ENCODE measurements at regions not wholly inside any gene's neighbourhood (a gene's known extent, or its start where the extent isn't known, plus 50 kb on each side); places are given as distances from the start of the nearest gene placed in this dataset.

DNA sequence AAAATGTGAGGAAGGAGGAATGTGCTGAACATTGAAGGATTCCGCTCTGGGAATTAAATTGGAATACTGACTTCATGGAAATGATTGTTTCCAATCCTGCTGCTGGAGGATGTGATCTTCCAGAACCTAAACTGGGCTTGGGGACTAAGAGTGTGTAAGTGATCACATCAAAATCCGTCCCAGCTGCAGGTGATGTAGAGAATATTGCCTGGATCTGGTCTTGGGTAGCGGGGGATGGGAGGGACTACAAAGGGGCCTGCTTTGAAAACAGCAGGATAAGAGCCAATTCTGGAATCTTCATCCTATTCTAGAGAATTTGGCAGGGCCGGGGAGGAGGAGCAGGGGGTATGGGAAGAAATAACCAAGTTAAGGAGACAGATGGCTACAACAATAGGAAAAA lies 552.2 kb upstream of the FZD8 start:
- no peak for DNase-seq

DNA sequence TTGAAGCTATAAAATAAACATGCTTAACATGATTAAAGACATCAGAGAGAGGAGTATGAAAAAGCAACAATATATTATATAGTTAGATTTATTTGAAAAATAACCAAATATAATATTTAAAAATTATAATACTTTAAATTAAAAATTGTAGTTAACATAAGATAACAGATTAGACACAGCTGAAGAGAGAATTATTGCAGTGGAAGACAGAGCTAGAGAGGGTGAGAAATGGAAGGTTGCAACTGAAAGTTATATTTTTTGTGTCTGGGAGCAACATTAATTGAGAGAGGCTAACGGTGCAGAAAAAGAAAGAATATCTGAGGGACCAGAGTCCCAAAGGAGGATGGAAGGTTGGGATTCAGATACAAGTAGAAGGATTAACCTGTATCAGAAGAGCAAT lies 548.9 kb upstream of the FZD8 start:
- no peak for DNase-seq

DNA sequence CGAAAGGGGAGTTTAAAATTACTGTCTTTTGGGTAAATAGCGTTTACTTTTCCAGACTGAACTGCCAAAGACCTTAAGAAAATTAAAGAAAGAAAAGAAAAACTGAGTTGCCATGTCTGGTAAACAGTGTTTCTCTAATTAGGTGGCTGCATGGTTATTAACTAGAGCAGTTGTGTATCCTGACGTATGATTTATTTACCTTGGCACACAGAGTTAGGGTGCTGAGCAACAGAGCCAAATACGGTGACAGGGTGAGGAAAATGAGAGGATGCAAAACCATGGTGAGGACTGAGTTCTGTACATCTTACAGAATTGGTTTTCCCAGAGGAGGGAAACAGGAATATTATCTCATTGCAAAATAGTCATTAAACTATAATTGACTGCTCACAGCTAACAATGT lies 546.4 kb upstream of the FZD8 start:
- no peak for DNase-seq

DNA sequence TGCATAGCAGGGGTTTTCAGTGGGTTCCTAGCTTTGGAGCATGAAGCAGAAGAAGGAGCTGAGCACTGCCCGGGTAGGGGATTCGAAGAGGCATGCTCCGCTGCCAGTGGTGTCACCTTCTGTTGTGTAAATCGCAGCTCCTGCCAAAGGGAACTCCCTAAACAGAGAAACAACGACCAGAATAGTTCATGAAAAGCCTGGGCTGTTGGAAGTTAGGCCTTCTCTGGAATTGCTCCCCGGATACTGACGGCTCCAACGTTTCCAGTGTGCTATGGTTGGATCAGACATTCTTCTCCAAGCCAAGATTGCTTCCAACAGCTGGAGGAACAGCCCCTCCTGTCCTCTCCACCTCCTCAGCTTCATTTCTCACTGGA lies 546.0 kb upstream of the FZD8 start:
- no peak for DNase-seq

DNA sequence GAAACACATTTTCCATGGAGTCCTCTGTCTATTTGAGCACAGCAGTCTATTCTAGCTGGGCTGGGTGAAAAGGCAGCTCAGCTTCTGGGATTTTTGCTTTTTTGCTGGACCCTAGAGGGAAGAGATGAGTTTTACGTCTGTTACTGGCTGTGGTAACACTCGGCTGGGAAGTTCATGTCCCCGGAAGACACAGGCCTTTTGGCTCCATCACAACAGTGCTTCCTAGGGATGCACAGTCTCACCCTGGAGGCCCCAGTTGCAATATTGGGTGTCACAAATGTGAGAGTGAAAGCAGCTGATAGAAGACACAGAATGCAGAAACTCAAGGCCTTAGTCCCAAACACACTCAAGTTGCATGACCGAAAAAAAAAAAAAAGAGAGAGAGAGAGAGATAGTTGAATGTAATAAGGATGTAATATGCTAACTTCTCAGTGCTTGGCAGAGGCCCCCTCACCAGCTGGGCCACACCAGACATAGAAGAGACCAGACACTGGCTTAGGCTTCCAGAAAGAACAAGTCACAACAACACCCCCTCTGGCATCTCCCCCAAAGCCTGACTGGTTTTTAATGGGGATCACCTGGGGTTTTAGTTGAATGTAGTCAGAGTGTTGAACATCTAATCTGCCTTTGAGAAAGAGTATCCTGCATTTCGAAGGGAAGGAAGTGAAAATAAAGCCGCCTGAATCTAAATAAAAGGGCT lies 545.4 kb upstream of the FZD8 start:
- no peak for DNase-seq

DNA sequence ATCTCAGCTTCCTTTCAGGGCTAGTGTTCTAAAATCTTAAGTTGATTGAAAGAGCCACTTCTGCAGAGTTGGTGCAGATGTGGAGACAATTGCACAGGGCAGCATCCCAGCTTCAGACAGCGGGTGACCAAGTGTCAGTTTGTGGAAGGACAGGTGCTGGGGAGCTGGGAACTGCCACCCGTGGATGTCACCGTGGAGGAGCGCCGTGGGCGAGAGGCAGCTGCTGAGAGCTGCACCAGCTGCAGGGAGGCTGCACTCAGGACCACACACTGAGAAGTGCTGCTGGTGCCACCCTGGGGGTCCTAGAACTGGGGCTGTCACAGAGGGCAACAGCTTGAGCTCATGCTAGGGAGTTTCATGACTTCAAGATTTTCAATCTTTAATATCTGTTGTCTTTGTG lies 543.0 kb upstream of the FZD8 start:
- DNase-seq, result no peak

DNA sequence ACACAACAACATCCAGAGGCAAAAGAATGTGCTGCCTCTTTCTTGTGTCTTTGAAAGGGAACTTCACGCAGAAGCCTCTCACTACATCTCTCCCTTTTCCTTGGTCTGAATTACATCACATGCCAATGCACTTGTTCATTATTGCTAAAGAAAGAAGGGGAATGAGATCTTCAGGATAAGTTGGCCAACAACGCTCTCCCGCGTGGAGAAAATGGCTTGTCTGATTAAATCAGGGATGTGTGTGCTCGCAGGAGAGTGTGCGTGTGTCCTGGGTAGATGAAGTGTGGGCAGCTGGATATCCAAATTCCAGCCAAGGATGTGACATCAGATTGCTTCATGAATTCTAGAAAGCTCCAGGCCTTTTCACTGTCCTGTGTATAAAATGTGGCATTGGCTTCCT lies 541.6 kb upstream of the FZD8 start:
- DNase-seq, result no peak

DNA sequence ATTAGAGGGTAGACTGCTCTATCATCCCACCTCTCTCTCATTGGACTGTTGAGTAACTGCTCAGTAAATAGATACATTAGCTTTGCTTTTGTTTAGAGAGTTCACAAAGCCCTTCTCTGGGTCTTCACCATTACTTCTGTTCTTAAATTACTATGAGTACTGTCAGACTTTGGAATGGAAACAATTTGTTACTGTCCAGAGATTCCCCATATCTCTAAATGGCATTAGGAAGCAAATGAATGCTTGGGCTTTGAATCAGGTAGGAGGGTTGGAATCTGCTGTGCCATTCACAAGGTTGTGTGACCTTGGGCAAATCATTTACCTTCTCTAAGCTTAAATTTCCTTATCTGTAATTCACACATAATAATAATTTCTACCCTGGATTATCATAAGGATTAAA lies 541.0 kb upstream of the FZD8 start:
- no peak for DNase-seq

DNA sequence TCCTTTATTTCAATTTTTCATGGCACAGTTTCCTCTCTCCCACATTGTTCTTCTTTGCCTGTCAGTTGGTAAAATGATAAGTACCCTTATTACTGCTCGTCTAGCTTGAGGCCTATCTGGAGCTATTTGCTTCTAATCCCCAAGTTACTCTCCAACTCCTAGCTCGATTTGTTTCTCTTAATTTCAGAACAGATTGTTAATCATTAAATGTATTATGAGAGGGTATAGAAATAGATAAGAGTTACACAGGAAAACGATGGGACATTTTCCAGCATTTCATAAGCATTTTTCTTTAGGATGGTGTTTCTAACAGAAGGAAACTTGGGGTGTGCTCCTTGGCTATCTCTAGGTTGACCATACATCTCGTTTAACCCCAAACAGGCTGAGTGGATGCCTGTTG lies 540.5 kb upstream of the FZD8 start:
- DNase-seq, result no peak

DNA sequence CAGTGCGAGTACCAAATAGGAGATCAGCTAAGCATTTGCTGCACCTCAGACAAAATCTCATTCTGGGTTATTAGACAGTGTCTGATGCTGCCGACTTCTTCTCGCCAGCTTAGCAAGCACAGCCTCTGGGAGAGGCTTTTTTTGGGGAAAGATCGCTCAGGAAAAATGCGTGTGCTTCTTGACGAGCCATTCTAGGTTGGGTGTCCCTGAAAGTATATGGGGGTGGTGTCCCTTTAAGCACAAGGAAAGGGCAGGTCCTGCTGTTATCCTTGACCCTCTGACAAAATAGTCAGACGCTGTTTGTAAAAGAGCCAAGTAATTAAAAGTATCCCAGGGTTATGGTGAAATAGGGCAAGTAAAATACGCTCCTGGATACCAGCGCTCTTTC lies 540.1 kb upstream of the FZD8 start:
- DNase-seq, result no peak

DNA sequence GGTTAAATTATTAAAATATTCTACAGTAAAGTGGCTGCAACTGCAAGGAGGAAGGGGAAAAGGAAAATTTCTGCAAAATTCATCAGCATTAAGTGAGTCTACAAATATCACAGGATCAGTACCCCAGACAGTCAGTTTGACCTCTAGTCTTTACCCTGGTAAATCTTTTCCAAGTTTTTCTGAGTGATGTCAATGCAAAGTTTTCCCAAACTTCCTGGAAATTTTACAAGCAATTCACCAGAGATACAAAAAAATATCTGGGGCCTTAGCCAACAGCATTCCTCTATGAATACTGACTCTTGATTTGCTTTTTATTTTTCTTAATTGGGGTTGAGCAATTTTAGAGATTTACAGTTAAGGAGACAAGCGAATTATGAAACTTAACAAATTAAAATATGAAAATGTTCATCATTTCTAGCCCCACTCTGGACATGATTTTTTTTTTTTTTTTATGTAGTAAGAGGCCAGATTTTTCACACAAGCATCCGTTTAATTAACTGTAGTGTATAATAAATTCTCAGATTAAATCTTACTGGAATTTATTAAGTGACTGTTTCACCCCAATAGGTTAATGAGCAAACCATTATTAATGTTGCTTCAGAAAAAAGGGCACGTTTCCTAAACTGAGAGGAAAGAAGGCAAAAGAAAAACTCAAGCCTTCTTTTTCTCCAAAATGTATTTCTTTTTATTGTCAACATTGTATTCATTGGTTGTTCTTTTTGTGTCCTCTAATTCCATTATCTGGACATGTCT lies 539.5 kb upstream of the FZD8 start:
- DNase-seq, result no peak

DNA sequence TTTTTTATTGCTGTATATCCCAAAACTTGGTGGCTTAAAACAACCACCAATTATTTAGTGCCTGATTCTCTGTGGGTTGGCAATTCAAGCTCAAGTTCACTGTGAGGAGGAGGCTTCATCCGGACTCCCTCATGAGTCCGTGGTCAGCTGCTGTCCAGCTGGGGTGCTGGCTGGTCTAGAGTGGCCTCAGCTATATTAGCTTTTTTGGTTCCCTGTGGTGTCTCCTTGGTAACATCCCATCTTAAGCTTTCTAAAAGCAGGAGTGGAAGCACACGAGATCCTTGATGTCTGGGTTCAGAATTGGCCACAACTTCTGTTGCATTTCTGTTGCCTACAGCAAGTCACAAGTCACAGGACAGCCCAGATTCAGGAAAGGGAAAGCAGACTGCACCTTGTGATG lies 536.5 kb upstream of the FZD8 start:
- DNase-seq, result no peak

DNA sequence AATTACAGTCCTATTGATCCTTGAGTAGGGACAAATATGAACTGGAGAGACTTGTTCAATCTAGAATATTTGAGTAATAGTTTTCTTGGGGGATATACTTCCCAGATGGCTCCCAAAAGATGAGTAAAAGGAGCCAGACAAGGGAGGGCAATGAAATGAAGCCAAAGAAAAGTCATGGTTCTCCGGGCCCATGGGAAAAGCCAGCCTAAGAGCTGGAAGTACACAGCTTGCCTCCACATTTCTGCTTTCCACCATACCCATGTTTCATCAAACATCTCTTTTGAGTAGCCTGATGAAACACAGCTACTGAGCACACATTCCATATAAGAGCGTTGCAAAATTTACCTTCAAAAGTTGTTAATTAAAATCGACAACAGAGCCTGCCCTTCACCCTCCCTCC lies 535.0 kb upstream of the FZD8 start:
- DNase-seq, result no peak

DNA sequence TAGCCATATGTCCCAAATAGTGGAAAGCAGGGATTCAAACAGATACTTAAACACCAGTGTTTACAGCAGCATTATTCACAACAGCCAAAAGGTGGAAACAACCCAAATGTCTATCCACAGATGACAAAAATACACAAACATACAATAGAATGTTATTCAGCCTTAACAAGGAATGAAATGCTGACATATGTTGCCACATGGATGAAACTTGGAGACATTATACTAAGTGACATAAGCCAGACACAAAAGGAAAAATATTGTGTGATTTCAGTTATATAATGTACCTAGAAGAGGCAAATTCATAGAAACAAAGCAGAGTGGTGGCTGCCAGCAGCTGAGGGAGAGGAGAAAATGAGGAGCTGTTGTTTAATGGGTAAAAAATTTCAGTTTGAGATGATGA lies 533.9 kb upstream of the FZD8 start:
- no peak for DNase-seq

DNA sequence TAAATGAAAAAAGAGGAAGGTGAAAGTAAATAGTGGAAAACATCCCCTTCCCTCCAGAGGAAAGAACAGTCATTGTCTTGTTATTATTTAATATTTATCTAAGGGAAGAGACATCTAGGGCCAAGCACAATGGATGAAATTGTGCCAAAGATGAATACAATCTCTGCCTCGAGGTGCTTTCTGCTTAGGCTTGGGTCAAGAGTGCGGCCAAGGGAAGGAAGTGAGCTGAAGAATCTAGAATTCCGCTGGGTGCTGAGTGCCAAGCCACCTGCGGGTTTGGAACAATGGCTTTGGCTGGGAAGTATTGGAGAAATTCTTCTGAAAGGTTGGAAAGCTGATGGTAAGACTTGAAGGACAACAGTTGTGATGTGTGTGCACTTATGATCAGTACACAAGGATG lies 531.3 kb upstream of the FZD8 start:
- DNase-seq, result no peak

DNA sequence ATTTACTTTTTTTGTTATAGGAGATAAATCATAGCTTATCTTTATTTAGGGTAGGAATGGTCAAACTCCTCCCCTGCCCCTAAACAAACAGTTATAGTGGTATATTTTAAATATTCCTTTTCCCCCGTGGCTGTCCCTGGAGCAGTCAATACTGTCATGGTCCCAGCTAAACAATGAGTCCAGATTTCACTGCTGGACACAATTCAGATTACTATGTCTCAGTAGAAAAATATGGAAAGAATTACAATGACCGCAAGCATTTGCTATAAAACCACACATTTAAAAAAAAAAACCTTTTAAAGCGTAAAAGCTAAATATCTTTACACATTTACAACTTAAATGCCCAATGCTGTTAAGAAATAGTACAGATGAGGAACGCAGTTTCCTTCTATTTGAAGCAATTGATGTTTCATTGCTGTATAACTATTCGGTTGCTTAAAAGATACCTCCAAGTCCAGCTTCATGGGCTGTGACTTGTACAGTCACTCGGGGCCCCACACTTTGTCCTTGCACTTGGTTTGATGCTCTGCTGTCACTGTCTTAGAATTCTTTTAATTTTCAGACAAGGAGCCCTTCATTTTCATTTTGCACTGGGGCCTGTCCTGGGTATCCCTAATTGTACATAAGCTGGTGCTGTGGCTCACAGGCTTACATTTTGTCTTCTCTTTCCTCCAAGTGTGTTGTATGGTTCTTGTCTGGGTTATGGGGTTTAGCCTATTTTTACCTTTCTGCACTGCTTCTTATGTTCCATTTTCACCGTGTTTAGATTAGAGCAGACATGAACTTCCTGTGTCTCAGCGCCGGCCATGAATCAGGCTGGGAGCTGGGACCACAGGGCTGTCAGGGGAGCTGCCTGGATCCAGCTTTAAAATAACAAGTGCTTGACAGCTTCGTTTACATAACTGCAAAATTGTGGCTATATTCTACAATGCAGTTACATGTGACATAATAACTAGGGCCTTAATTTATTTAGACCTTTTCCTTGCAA lies 530.2 kb upstream of the FZD8 start:
- DNase-seq, result no peak

DNA sequence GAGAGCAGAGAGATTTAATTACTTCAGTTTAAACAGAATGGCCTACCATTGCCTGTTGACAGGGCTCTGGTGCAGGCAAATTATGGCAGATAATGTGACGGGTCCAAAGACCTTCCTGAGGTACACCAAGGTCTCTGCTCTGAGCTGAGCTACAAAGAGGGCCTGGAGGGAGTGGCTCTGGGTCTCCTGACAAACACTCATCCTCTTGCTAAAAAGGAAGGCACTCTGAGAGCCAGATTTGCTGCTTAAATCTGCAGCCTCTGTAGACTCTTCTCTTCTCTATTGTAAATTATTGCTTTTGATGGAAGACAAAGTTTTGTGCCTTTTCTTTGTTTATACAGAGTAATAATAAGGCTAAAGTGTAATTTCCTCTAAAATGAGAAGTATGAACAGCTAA lies 529.5 kb upstream of the FZD8 start:
- no peak for DNase-seq

DNA sequence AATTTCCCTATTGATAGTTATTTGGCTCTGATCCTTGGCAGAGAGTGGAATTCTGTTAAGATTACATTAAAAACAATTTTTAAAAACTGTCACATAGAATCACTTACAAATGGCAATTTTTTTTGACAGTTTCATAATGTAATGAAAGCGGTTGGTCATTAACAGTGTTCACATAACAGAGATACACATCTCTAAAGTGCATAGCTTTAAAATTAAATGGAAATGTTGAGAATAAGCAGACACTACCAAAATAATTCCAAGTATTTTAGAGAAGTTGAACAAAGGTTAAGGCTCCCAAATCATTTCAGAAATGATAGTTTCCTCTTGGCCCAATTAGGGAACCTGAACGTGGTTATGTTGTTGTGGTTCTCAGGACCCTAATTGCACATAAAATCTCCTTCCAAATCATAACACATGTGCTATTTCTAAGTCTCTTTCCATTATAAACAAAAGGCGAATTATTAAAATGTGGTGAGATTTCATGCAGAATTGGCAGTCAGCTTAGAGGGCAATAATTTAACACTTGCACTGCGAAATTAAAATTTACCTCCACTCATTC lies 528.9 kb upstream of the FZD8 start:
- DNase-seq, result no peak

DNA sequence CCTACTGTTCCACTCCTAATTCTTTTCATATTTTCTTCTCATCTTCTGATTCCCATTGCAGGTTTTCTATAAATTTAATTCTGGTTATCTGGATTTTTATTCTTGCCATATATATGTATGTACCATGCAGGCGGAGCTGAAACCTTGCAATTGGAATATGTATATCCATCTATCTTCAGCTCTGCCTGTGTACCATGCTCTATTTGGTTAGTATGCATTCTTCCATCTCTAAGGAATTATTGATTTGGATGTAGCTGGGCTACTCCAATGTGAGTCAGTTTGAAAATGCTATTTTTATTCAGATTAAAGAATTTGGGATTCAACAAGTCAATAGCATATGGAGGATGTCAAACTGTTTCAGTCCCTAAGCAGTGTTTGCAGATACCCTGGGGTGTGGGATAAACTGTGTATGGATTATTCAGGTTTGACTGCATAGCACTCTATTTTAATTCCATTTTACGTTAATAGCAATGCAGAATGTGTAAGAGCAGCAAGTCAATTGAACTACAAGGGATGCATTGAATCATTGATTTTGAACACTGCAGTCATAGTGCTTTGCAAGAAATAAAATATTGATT lies 528.1 kb upstream of the FZD8 start:
- DNase-seq, result no peak

DNA sequence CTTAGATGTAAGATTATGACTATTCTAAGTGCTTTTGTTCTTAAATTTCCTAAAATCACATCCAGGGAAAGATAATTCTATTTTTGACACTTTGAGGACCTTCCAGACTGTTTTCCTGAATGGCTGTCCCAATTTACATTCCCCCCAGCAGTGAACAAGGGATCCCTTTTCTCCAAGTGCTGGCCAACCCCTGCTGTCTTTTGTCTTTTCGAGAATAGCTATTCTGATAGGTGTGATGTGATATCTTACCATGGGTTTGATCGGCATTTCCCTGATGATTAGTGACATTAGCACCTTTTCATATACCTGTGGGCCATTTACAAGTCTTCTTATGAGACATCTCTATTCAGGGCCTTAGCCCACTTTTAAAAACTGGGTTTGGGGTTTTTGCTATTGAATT lies 526.7 kb upstream of the FZD8 start:
- DNase-seq, result no peak

DNA sequence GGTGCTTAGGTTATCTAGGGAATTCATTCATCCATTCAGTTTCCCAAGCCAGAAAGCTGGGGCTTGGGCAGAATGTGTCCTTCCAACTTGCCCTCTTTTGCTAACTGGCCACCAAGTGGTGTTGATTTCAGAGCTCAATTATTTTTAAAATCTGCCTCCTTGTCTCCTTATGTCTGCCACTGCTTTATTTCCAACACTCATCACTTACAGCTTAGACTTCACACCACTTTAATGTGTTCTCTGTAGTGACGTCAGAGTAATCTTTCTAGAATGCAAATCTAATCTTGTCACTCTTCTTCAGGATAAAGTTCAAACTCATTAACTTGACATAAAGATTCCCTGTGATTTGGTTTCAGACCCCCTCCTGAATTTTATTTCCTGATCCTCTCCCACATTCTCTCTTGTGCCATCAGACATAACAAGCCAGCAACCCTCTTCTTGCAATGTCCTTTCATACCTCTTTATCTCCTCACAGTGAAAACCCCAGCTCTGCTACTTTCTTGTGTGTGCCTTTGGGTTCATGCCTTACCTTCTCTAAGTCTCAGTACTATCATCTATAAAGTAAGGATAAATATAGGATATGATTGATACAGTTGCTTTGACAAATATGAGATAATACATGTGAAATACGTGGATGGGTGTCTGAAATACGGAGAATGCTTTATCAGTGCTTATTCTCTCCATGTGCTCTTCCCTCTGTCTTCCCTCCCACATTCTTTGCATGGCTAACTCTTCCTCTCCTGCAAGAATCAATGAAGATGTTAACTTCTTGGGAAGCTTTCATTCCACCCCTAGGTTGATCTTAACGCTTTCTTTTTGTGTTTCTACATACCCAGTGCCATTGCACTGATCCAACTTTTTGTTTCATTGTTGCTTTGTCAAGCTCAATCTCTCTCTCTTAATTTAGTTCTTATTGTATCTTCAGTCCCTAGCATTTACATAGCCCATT lies 522.7 kb upstream of the FZD8 start:
- DNase-seq, result no peak

DNA sequence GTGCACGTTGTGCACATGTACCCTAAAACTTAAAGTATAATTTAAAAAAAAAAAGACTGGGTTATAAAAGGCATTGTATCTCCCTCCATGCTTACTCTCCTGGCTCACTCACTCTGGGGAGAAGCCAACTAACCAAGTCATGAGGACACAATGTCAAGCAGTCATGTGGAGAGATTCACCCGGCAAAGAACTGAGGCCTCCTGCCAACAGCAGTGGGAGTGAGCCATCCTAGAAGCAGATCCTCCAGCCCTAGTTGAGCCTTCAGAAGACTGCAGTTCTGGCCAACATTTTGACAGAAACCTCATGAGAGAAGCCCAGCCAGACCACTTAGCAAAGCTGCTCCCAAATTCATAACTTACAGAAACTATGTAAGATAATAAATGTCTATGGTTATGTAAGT lies 521.7 kb upstream of the FZD8 start:
- no peak for DNase-seq

Measured in AML-193 (cell line).